Suprapubic skin (tissue), 4 donors: ENCODE measurements at regions not wholly inside any gene's neighbourhood (a gene's known extent, or its start where the extent isn't known, plus 50 kb on each side); places are given as distances from the start of the nearest gene placed in this dataset.

Experiments
- DNase-seq, 2 donors: peaks; one replicate each; pipeline ENCODE4 v3.0.0-alpha.2; 2019; ENCODE audit warnings: low spot score in 2 of 2
- H3K27ac ChIP-seq: fragments of 200-600 bp; sonication (generic); one replicate; pipeline ENCODE4 v1.5.1; 2019
- H3K27me3 ChIP-seq: fragments of 200-600 bp; sonication (generic); one replicate; pipeline ENCODE4 v1.5.1; 2019
- H3K36me3 ChIP-seq: fragments of 200-600 bp; sonication (generic); one replicate; pipeline ENCODE4 v1.5.1; 2019
- H3K4me1 ChIP-seq: fragments of 200-600 bp; sonication (generic); one replicate; pipeline ENCODE4 v1.5.1; 2019
- H3K4me3 ChIP-seq: fragments of 200-600 bp; sonication (generic); one replicate; pipeline ENCODE4 v1.5.1; 2019; ENCODE audit warnings: mild to moderate bottlenecking
- H3K9me3 ChIP-seq: fragments of 200-600 bp; sonication (generic); one replicate; pipeline ENCODE4 v1.5.1; 2019
- EP300 ChIP-seq: sonication (generic); formaldehyde crosslinking; IDR thresholded peaks from one replicate; pipeline ENCODE4 v1.6.1; 2017; ENCODE audit warnings: antibody characterized with exemption
- POLR2A ChIP-seq, 2 donors: fragments of 450-650 bp; IDR thresholded peaks; one replicate each; pipeline ENCODE4 v1.6.1; 2017; ENCODE audit warnings: antibody characterized with exemption in 2 of 2, mild to moderate bottlenecking in 2 of 2, moderate library complexity in 2 of 2
- POLR2AphosphoS5 ChIP-seq, 3 donors: sonication (generic); formaldehyde crosslinking; IDR thresholded peaks; one replicate each; pipeline ENCODE4 v1.6.1; 2017; ENCODE audit warnings: antibody characterized with exemption in 3 of 3
- WGBS: methylation state at CpG from one replicate; pipeline ENCODE4 v1.1.5; 2018; 5-methylcytosine and 5-hydroxymethylcytosine counted together
- TF ChIP-seq, protein P1 (sequence below), 2 donors: fragments of 200-600 bp in 1 of 2; fragments of 450-650 bp in 1 of 2; sonication (generic) in 1 of 2; IDR thresholded peaks; one replicate each; pipeline ENCODE4 v1.5.1; 2016 to 2019; ENCODE audit warnings: antibody characterized with exemption in 2 of 2, mild to moderate bottlenecking in 1 of 2, moderate library complexity in 1 of 2

DNA sequence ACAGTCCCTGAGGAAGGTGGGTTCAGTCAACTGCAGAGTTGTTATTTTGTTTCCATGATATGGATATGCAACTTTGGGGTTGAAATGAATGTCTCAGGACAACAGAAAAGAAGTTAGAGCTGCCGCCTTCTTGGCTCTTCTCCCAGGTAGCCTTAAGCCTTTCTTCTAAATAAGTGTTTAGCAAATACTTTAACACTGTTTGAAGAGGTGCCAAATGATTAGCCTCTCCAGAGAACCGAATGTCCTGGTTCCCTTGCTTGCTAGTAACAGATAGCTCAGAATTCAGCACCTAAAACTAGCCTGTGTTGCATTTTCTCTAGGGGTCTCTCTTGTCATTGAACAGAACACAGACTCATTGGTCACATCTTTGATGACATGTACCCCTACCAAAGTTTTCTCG lies 127.7 kb upstream of the PIK3R1 start:
- H3K27ac ChIP-seq: no peak overlapping the region
- no peak overlapping the region for H3K4me3 ChIP-seq
- H3K4me1 ChIP-seq: peaks cover 9% of the 10 kb centered on the region
- WGBS: 34% methylated on average over 3 of the region's 3 CpGs
- DNase-seq: no peak
- no peaks in the 10 kb centered on the region for H3K9me3 ChIP-seq
- no peaks in the 10 kb centered on the region for H3K36me3 ChIP-seq
- no peaks in the 10 kb centered on the region for H3K27me3 ChIP-seq
- TF ChIP-seq, protein P1, sequence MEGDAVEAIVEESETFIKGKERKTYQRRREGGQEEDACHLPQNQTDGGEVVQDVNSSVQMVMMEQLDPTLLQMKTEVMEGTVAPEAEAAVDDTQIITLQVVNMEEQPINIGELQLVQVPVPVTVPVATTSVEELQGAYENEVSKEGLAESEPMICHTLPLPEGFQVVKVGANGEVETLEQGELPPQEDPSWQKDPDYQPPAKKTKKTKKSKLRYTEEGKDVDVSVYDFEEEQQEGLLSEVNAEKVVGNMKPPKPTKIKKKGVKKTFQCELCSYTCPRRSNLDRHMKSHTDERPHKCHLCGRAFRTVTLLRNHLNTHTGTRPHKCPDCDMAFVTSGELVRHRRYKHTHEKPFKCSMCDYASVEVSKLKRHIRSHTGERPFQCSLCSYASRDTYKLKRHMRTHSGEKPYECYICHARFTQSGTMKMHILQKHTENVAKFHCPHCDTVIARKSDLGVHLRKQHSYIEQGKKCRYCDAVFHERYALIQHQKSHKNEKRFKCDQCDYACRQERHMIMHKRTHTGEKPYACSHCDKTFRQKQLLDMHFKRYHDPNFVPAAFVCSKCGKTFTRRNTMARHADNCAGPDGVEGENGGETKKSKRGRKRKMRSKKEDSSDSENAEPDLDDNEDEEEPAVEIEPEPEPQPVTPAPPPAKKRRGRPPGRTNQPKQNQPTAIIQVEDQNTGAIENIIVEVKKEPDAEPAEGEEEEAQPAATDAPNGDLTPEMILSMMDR (IDR thresholded peaks at IDR 0.05): no peak
- TF ChIP-seq POLR2A (IDR thresholded peaks at IDR 0.05): no peak
- TF ChIP-seq EP300: no peak
- no peak for TF ChIP-seq POLR2AphosphoS5 (IDR thresholded peaks at IDR 0.05)

DNA sequence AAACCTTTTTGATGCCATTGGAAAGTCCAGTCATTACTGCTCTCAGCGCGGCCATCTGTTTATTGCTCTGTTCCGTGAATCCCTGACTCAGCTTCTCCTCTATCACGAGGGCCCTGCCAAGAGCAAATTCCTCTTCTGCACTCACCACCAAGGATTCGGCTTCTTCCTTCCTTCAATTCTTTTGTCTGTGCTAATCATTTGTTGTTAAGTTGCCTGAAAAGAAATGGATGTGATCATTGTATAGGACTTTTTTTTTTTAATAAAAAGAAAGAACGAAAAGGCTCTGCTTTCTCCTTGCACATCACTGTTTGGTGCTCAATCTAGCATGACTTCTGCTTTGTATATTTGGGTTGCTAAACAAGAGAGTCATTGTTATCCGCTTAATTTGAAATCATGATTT lies 128.7 kb upstream of the PIK3R1 start:
- Histone ChIP-seq H3K4me3 (no peak overlapping the region), H3K4me1 (peaks cover 9% of the 10 kb centered on the region), H3K27me3 (no peaks in the 10 kb centered on the region), H3K36me3 (no peaks in the 10 kb centered on the region), H3K9me3 (no peaks in the 10 kb centered on the region), H3K27ac (peak overlapping the region; percentile 3)
- TF ChIP-seq EP300: no peak
- TF ChIP-seq, protein P1 (IDR thresholded peaks at IDR 0.05): no peak
- DNase-seq: no peak
- WGBS: 57% methylated on average over 7 of the region's 7 CpGs

DNA sequence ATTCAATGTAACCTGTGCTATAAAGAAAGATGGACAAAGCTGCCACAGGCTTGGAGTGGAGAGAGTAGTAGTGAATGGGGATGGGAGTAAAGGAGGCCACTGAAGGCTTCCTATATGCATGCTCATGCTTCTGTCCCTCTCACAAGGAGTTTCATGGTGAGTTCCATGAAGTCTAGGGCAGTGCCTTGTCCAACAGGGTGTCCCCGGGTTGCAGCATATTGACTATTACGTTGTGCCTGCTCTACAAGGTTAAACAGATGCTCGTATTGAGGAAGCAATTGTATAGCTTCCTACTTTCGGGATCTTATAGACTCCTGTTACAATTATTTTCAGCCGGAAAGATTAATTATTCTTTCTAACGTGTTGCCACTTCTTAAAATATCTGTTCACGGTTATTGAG lies 129.1 kb upstream of the PIK3R1 start:
- peak overlapping the region; percentile 3 for H3K27ac ChIP-seq
- no peaks in the 10 kb centered on the region for H3K27me3 ChIP-seq
- WGBS: 76% methylated on average over 7 of the region's 7 CpGs
- no peak for TF ChIP-seq POLR2A (IDR thresholded peaks at IDR 0.05)
- no peak for DNase-seq
- H3K36me3 ChIP-seq: no peaks in the 10 kb centered on the region
- peaks cover 9% of the 10 kb centered on the region for H3K4me1 ChIP-seq
- no peaks in the 10 kb centered on the region for H3K9me3 ChIP-seq
- no peak overlapping the region for H3K4me3 ChIP-seq

DNA sequence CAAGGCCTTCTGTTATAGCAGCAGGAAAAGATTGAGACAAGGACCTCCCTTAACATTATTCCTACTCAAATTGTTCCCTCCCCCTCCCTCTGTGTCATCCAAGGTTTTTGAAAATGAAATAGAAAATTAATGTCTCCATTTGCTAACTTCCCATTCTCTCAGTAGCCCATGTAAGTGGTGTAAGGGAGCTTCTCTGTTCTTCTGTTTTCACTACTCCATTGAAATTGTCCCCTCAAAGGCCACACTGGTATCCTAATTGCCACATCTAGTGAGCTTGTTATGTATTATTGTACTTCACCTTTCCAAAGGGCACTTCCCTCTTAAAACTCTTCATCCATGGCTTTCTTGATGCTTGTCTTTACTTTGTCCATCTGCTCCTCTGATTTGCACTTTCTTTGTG lies 131.2 kb upstream of the PIK3R1 start:
- no peaks in the 10 kb centered on the region for H3K9me3 ChIP-seq
- no peak for DNase-seq
- H3K4me3 ChIP-seq: no peak overlapping the region
- no peaks in the 10 kb centered on the region for H3K36me3 ChIP-seq
- TF ChIP-seq POLR2AphosphoS5 (IDR thresholded peaks at IDR 0.05) (no peak), EP300 (no peak), POLR2A (IDR thresholded peaks at IDR 0.05) (no peak)
- TF ChIP-seq, protein P1 (IDR thresholded peaks at IDR 0.05): no peak
- H3K27ac ChIP-seq: no peak overlapping the region
- peaks cover 9% of the 10 kb centered on the region for H3K4me1 ChIP-seq
- no peaks in the 10 kb centered on the region for H3K27me3 ChIP-seq

DNA sequence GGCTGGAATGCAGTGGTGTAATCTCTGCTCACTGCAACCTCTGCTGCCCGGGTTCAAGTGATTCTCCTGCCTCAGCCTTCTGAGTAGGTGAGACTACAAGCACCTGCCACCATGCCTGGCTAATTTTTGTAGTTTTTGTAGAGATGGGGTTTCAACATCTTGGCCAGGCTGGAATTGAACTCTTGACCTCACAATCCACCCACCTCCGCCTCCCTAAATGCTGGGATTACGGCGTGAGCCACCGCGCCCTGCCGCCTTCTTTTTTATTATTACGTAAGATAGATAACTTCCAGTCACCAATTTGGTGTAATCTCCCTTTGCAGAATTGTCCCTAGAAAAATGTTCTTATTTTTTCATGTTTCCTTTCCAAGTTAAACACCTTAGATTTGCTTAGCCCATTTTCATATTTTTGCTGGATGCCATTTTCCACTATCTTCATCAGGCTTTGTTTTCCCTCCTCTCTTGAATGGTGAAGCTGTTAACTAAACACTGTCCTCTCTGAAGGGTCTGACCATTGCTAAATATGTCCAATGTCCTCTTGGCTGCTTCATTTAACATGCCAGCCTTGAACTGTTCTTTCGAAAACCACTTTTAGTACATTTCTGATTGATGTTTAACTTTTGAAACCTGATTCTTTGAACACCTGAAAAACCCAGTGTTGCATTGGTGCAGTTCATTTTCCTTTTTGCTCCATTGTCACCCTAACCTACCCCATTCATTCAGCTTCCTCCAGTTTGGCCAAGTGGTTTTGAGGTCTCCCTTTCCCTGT lies 135.1 kb upstream of the PIK3R1 start:
- Histone ChIP-seq H3K27me3 (no peaks in the 10 kb centered on the region), H3K4me3 (no peak overlapping the region), H3K9me3 (no peaks in the 10 kb centered on the region), H3K4me1 (no peaks in the 10 kb centered on the region), H3K36me3 (no peaks in the 10 kb centered on the region), H3K27ac (no peak overlapping the region)
- 97% methylated on average over 9 of the region's 9 CpGs for WGBS
- DNase-seq: no peak
- TF ChIP-seq, protein P1 (IDR thresholded peaks at IDR 0.05): no peak
- TF ChIP-seq POLR2A (IDR thresholded peaks at IDR 0.05) (no peak), EP300 (no peak), POLR2AphosphoS5 (IDR thresholded peaks at IDR 0.05) (no peak)
